ENCODE measurements at regions not wholly inside any gene's neighbourhood (a gene's known extent, or its start where the extent isn't known, plus 50 kb on each side); places are given as distances from the start of the nearest gene placed in this dataset.

- no peak for TF ChIP-seq POLR2A (IDR thresholded peaks at IDR 0.05; ENCODE audit: low read depth, low read length)
- no peak for TF ChIP-seq POLR2AphosphoS5 (IDR thresholded peaks at IDR 0.05; ENCODE audit: low read depth, low read length)
- TF ChIP-seq SPI1 (IDR thresholded peaks at IDR 0.05; ENCODE audit: low read depth, low read length): no peak
- TF ChIP-seq TAF1 (IDR thresholded peaks at IDR 0.05; ENCODE audit: low read depth, low read length): no peak
- no peak for TF ChIP-seq POU2F2 (IDR thresholded peaks at IDR 0.05; ENCODE audit: low read depth, low read length)
Measured at GRCh38 chr1:238487931-238488330, 597.2 kb upstream of the ZP4 start.

All from GM12891 (cell line).